GM21529 (cell line): ENCODE measurements at regions not wholly inside any gene's neighbourhood (a gene's known extent, or its start where the extent isn't known, plus 50 kb on each side); places are given as distances from the start of the nearest gene placed in this dataset.
"Not testable (repeated sequence)": the region's sequence is repeated elsewhere in the genome, so short reads cannot be mapped to it uniquely, and the experiment has no call there.

Experiments used
- ATAC-seq: cut with Tn5 transposase; IDR thresholded peaks from one replicate; pipeline ENCODE4 v1.9.1; 2021; ENCODE audit not compliant: unreplicated experiment

GRCh38 chr4:164616961-164617360, 137.0 kb upstream of the SMIM31 start:
- no peak for ATAC-seq

DNA sequence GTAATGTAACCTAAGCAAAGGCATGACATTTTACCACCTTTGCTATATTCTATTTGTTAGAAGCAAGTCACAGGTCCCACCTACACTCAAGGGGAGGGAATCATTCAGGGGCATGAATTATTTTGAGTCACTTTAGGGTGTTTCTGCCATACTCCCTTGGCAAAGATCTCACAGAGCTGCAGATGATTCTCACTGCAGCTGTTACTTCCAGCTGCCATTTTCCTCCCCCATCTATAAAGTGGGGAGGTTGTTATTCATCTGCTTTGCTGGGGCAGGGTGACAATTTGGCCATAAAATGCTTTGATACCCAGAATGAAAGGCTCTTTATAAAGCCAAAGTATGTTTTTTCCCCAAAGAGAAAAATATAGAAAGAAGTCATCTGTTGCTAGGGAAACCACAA, 136.5 kb upstream of the SMIM31 start:
- ATAC-seq: no peak

DNA sequence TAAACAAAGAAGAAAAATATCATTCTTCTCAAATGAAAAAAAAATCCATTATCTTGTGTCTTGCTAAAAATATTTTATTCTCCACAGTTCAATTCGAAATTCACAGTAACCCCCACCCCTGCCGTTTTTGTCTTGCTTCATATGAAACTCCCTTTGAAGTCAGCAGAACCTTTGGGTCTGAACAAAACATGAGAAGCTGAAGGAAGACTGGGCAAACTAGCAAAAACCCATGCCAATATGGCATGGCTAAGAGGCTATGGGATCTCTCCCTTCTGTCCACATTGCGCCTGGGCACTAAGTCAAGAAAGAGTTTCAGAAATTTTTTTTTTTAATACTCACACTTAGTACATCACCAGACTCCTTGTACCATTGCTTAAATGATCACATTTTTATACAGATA, 136.0 kb upstream of the SMIM31 start:
- no peak for ATAC-seq

DNA sequence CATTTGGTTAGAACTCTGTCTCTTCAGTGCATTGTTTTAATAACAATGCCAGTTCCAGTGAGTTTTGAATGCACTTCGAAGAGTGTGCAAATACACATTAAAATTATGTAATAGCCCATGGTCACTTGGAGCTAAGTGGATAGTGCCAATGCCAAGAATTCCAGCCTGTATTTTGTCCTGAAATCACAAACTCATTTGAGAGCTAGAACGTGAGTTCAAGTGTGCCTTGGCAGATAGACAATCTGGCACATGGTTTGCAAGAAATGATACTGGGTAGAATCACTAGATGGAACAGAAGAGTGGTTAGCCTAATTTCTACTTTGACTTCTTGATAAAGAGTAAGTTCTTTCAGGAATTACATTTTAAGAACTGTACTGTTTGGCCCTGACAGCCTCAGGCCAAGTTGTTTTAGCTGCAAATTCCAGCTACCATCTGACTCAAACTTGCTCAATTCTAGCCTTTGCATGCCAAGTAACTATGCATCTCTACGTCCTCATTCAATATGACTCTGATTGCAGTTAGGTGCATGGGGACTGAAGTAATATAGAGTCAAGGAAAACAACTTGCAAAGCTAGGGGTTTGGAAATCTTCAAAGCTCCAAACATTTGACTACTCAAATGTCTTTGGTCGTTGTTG, 131.9 kb upstream of the SMIM31 start:
- no peak for ATAC-seq

- no peak for ATAC-seq
These were observed 130.8 kb upstream of the SMIM31 start for GRCh38 chr4:164623099-164623498.

DNA sequence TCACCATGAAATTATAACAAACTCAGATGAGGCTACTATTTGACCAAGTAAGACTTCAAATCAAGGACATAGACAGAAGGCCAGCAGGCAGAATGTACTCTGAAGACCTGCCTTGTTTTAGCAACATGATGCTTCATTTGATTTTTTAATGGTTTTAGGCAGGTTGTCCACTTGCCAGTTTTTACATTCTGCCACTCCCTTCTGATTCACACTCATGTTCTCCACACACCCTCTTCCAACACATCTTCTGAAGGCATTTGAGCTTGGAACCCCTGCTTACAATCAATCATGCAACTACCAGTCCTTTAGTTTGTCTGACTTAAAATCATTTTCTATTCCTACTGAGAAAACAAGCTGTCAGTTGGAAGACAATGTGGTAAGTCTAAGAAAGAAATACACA, 114.9 kb upstream of the SMIM31 start:
- no peak for ATAC-seq

GRCh38 chr4:164648151-164648848, 105.6 kb upstream of the SMIM31 start:
- no peak for ATAC-seq

- no peak for ATAC-seq
These were observed 105.1 kb upstream of the SMIM31 start for GRCh38 chr4:164648849-164649212.

DNA sequence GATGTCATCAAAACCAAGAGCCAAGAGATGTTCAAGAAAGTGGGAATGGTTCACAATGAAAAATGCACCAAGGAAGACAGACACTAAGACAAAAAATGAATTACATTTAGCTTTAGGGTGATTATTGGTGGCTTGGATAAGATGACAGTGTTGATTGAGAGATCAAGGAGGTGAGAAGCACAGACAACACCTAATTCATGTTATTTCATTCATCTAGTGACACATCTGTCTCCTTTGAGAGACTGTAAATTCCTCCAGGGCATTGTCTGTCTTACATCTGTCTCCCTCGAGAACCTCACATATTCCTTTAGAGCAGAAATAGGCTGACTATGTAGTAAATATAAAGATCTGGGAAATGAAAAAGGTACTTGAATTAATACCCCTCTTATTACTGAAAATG, 94.2 kb upstream of the SMIM31 start:
- ATAC-seq: no peak

DNA sequence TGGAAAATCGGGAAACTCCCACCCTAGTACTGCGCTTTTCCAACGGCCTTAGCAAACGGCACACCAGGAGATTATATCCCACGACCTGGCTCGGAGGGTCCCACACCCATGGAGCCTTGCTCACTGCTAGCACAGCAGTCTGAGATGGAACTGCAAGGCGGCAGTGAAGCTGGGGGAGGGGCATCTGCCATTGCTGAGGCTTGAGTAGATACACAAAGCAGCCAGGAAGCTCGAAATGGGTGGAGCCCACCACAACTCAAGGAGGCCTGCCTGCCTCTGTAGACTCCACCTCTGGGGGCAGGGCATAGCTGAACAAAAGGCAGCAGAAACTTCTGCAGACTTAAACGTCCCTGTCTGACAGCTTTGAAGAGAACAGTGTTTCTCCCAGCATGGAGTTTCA, 77.8 kb upstream of the SMIM31 start:
- not testable (repeated sequence) for ATAC-seq

GRCh38 chr4:164683040-164683439, 70.9 kb upstream of the SMIM31 start:
- no peak for ATAC-seq

DNA sequence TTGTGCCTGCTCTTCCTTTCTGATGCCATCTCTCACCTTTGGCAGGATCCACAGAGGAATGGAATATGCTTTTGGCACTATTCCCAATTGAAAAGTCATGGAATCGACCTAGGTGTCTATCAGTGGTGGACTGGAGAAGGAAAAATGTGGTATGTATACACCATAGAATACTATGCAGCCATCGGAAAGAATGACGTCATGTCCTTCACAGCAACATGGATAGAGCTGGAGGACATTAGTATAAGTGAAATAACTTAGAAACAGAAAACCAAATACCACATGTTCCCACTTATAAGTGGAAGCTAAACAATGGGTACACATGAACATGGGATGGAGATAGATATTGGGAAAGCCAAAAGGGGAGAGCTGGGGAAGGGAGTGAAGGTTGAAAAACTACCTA, 58.3 kb upstream of the SMIM31 start:
- no peak for ATAC-seq

DNA sequence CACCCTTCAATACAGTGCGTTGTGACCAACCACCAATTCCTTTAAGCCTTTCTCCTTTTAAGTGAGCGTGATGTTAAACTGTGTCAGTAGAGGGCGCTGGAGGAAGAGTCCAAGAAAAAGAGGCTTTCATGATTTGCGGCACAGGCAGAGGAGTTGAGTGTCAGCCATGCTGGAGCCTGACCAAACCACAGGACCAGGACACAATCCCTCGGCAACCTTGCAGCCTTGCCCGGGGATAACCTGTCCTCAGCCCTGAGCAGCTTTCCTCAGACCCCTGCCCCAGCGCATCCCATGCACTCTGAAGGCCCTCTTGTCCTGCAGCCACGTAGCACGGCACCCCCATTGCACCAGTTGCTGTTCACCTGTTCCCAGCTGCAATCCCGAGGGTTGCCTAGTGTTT, 53.5 kb upstream of the SMIM31 start:
- ATAC-seq: no peak

DNA sequence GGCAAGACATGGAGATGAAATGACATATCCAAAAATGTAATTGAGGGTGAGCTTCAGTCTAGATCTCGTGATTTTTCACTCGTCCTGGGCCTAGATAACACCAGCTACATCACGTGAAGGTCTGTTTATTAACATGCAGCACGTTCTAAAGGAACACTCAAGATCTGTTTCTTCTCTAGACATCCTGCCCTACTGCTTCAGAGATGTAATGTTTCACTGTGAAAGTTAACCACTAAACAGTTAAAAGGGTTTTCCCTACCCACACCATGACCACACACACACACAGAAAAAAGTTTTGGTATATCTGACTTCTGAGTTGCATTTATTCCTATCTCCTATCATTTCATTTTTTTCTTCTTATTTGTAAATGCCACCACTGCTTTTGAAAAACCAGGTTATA, 52.3 kb upstream of the SMIM31 start:
- peak; percentile 79 for ATAC-seq
